DMS114 treated with DMSO at 0.1 percent for 48 hours (cell line): ENCODE measurements at regions not wholly inside any gene's neighbourhood (a gene's known extent, or its start where the extent isn't known, plus 50 kb on each side); places are given as distances from the start of the nearest gene placed in this dataset.
"Not testable (repeated sequence)": the region's sequence is repeated elsewhere in the genome, so short reads cannot be mapped to it uniquely, and the experiment has no call there.

Experiments
- DNase-seq: peaks from one replicate; lab custom pipeline; 2025; ENCODE audit not compliant: unreplicated experiment; lab: John Stamatoyannopoulos, UW

DNA sequence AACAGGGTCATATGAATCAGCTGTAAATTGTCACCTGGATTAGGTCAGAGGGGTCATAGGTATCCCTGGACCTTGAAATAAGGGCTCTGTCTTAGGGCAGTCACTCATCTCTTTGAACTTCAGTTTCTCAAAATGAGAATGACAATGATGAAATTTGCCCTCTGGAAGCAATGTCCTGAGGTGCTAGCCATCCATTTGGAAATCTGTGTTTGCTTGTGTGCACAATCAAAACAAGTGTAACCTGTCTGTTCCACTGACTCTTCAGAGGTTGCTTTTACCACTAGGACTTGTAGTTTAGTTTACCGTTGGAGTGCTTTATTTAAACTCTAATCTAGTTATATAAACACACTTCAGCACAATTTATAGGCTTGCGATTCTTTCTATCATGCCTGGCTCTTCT, 297.3 kb downstream of the CCDC74A start:
- not testable (repeated sequence) for DNase-seq

DNA sequence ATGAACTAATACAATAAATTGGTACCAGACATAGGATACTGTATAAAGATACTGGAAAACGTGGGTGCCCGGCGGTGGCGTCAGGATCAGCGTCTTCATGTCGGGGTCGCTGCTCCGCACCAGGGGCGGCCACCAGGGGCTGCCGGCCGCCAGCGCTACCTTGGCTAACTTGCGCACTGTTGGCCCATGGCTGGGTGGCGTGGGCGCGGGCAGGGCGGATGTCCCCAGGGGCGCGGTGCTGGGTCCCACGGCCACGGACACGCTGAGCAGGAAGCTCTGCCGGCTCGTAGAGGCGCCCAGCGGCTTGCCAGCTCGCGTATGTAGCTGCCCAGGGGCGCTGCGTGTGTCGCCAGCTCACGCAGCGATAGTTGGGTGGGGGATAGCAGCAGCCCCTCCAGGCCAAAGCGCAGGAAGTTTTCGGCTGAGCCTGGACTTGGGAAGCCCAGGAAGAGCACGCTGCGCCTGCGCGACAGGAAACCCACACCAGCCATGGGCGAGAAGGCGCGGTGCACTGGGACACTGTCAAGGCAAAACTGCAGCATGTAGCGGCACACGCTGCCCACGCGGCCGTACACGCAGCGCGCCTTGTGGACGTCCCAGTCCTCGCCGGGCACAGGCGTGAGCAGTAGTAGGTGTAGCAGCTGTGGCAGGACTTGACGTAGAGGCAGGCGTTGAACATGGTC, 299.9 kb downstream of the CCDC74A start:
- DNase-seq, result no peak

DNA sequence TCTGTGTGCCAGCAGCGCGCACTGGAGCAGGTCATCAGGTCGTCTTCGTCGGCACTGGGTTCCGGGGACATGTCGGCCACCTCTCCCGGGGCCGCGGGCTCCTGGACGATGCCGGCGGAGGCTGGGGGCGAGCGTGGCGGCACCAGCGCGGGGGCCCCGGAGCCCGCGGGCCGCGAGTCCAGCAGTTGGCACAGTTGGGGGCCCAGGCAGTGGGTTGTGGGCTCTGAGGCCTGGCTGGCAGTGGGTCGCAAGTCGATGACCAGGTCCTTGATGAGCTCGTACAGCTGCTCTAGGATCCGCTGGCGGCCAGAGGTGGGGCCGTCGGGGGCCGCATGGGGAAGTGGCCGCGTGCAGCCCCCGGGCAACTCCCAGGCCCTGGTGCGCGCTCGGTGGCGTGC, 300.5 kb downstream of the CCDC74A start:
- no peak for DNase-seq

DNA sequence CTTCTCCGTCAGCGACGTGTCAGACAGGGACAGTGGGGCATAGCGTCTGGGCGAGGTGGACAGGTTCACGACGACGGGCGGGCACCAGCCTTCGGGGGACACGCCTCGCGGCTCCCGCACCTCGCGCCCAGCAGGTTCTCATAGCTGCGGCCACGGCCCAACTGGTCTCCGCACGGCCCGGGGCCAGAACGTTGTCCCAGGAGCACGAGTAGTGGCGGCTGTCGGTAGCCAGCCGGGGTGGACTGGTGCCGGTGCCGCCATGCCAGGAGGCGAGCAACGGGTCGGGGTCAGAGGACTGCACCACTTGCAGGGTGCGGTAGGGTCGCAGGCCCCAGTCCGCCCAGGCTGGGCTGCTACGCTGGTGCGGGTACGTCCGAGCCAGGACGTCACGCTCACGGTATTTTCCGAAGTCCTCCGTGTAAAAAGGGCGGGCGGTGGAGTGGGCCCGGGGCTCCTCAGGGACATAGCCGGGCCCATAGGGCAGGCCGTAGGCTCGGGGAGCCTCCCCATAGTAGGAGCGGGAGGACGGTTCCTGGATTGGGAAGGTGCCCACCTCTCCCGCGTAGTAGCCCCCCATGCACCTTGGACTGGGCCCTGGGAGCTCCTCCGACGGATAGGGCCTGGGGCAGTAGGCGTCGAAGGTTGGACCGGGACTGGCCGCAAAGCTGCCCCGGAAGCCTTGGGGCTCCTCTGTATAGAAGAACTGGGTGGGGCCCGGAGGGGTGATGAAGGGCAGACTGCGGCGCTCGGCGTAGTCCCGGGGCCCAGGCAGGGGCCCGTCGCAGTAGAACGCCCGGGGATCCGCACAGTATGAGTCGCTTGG, 301.2 kb downstream of the CCDC74A start:
- not testable (repeated sequence) for DNase-seq

DNA sequence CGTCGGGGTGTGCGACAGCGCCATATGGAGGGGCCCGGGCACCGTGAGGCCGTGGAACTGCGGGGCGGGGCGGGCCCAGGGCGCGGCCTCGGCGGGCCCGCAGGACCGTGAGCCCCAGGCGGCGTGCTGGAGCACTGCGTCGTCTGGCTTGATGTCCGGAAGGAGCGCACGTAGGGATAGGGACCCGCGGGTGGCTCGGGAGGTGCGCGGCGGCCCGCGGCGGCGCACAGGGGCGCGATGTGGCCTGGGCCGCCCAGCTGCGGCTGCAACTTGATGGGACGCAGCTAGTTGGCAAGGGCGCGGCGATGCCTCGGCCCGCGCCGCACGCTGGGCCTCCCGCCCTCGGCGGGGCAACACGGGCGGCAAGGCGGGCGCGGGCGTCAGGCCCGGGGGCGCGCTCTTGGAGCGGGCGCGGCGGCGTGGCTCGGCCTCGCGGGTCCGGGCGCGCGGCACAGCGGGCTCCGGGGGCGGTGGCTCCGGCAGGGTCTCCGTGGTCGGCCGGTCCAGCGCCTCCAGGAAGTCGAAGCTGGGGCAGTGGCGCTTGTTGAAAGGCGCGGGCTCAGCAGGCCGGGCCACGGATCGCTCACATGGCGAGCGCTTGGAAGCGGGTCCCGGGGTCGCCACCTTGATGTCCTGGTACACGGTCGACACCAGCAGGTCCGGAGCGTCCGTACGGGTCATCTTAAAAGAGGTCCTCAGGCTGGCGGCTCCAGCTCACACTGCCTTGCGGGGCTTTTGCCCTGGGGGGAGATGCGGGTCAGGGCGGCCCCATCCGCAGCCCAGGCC, 302.0 kb downstream of the CCDC74A start:
- DNase-seq, result not testable (repeated sequence)

DNA sequence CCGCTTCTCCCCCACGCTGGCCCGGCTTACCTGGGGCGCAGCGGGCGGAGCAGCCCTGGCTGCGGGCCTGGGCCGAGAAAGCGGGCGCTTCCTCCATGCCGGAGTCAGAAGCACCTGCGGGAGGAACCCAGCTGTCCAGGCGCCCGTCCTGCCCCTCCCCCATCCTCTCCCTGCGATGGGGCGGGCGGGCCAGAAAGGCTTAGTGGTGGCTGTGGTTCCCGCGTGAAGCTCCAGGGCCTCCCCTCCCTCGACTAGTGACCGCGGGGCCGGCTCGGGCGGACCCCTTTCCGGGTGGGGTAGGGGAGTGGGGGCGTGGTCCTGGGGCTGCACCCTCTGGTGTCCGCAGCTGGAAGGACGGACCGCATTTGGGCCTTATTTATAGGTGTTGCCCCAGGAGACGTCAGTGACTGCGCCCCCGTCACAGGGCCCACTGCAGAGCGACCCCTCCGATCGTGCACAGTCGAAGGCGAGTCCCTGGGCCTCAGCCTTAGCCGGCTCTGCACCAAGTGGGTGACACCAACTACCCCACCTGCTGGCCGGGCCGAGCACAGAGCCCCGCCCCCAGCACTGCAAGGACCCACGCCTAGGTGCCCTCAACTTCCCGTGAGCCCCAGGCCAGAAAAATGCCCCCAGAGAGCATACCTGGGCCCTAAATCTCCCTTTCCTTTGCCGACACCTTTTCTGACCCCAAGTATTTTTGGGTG, 302.7 kb downstream of the CCDC74A start:
- DNase-seq, result not testable (repeated sequence)

DNA sequence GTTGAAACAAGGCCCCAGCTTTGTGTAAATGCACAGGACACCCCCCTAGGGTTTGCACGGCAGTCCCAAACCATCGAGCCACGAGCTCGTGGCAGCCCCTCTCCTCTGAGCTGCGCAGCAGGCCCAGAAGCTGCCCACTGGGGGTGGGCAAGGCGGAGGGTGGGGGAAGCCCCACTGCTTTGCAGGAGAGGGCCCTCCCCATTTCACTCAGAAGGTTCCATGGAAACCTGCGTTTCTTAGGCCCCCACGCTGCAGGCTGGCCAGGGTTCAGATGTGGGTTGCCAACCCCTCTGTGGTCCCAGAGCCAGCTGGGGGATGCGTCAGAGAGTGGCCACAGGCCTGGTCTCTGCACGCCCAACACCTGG, 303.2 kb downstream of the CCDC74A start:
- not testable (repeated sequence) for DNase-seq

DNA sequence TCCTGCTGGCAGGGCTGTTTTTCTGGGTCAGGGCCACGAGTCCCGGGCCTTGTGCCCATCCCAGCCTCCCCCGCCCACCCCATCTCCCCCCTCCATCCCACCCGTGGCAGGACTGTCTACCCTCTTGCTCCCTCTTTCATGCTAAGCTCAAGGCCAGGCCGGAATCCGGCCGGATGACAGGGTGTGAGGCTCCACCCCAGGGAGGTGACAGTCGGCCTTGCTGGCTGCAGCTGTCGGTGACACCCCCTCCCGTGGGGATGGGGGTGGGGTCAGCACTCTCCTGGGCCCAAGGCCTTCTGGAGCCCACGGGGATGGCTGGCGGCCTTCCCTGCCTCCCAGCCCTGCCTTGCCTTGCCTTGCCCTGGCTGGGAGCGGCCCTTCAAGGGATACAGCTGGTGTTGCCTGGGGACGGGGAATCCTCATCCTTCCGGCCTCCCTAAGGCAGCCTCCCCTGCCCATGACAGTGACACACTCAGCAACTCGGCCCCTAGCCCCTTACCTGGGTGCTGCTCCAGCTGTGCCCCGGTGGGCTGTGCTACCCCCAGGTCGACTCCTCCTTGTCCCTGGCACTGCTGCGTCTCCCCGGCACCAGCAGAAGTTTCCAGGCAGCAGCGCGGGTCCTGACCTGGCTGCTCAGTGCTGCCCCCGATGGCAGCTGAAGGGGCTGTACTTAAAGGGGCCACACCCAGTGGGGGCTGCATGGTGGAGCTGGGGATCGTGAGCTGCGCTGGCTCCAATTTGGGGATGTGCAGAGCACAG, 303.9 kb downstream of the CCDC74A start:
- not testable (repeated sequence) for DNase-seq

DNA sequence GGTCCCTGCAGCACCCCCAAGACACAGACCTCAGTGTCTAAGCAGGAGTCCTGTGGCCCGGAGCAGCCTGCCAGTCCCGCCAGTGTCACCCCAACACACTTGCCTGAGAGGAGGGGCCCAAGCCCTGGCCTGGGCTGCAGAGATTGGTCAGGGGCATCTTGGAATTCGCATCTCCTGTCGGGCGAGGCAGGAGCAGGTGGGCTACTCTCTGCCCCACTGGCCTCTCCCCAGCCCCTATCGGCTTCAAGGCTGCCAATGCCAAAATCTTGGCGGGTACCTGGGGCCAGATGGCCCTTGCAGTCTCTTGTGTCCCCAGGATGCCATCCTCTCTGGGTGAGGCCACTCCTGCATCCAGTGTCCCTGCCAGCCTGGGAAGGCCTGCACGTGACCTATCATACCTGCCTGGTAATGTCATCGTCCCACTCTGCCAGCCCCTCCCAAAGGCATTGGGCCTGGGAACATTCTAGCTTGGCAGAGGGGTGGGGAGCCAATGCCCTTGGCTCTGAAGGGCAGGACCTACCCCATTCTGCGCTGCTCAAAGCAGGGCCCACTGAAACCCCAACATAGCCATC, 304.6 kb downstream of the CCDC74A start:
- not testable (repeated sequence) for DNase-seq

DNA sequence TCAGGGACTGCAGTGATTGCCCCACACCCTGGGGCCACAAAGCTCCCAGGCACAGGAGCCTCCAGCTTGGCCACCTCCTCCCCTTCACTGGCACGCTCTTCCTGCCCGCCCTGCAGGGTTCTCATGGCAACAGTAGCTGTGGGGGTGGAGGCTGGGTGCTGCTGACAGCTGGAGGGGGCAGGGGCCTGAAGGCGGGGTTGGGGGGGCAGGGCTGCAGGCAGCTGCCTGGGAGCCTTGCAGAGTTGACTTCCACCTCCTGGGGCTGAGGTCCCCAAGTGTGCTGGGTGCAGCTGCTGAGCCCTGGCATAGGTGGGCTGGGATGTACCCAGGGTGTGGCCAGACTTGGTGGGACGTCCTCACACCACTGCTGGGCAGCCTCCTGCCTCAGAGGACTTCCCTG, 305.2 kb downstream of the CCDC74A start:
- not testable (repeated sequence) for DNase-seq

DNA sequence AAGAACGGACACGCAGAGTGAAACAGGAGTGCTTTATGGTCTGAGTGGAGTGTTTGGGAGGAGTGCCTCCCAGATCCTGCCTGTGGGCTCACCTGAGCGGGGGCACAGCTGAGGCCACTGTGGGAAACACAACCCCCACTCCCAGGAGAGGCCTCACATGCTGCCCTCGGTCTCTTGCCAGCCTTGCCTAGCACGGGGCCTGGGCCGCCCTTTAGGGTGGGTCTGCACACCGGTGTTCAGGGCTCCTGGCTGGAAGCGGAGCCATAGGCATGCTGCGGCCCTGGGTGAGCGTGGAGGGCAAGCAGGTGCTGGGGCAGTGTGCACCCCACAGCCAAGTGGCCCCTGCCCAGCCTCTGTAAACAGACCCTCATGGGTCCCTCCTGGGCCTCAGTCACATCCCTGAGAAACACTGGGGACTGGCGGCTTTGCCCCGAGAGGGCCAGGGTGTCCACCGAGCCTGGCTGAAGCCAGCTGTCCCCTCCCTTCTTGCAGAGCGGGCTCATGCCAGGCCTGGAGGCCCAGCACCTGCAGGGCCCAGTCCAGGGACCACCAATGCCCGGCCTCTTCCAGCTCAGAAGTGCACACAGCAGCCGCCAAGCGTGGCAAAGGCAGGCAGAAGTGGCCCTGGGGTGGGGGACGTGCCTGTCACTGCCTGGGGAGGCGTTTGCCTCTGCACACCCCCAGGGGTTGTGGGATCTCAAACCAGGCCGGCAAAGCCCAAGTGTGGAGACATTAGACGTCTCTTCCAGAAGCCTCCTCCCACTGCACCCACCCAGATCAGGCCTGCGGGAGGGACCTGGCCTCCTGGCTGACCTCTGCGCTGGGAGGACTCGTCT, 305.9 kb downstream of the CCDC74A start:
- DNase-seq, result not testable (repeated sequence)

DNA sequence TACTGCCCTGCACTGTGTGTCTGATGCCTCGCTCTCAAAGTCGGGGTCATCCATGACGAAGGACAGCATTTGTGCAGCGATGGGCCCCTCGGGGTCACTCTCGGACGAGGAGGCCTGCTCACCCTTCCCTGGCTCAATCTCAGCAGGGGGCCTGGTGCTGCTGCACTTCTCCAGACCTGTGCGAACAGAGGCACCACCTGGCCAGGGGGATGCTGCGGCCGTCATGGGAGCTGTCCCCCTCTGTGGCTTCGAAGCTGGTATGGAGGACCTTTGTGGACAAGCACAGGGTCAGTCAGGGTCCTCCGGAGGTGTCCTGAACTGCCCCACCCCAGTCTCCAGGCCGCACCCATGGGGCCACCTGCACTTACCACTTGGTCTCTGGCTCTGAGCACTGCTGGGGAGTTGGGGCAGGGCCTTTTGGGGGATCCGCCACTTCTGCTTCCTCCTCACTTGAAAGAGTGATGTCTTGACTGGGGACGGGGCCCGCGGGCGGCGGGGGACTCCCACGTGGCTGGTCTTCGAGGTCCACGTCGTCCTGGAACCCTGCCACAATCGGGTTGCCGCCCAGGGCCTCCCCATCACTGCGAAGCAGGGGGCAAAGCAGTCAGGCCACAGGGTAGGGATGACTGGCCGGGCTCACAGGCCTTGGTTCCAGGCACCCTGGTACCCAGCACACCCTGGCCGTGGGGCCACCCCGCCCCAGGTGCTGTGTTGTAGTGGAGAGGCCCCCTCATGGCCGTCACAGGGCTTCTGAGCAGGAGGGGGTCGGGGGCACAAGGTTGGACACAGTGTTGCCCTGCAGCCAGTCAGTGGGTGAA, 306.7 kb downstream of the CCDC74A start:
- not testable (repeated sequence) for DNase-seq

DNA sequence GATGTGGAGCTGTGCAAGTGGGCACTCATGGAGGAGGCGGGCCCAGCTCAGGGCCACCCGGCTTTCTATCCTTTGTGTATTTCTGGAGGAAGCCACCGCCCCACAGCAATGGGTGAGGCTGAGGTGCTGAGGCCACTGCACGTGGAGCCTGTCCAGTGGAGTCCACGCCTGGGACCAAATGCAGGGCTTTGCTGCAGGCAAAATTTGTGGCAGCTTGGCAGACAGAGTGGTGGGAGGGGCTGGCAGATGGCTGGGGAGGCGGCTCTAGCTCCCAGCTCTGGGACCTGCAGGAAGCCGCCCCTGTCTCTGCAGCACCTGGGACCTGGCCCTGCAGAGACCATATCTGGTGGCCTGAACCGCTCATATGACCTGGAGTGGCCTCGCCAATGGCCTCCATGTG, 307.3 kb downstream of the CCDC74A start:
- DNase-seq, result not testable (repeated sequence)

DNA sequence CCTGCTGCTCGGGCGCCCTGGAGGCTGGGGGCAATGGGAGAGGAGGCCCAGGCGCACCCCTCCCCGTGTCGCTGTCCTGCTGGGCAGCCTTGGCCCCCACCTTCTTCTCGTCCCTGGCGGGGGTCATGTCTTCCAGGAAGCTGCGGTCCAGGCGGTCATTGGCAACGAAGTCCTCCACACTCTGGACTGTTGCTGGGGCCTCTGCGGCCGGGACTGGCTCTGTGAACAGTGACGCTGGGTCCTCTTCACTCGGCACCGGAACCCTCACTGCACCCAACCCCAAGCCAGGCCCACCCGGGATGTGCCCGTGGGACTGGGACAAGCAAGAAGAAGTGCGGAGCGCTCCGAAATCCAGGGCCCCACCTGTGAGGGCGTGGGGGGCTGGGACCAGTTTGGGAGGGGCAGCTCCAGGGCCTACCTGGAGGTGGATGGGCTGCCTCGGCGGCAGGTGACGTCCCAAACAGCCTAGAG, 308.0 kb downstream of the CCDC74A start:
- DNase-seq, result no peak

DNA sequence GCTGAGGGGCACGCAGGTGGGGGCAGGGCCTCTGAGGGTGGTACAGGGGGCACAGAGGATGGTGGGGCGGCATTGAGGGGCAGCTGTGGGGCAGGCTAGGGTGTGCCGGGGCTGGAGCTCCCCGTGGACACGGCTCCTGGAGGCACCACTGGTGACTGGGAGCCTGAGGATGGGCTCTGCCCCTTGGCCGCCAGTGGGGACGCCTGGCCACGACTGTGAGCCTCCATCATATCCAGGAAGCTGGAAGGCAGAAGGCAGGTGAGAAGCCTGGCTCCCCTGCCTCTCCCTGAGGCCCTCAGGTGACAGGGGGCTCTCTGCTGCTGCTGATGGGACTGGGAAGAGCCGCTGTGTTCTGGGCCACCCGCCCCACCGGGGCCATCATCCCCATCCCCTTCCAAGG, 308.4 kb downstream of the CCDC74A start:
- DNase-seq, result not testable (repeated sequence)

DNA sequence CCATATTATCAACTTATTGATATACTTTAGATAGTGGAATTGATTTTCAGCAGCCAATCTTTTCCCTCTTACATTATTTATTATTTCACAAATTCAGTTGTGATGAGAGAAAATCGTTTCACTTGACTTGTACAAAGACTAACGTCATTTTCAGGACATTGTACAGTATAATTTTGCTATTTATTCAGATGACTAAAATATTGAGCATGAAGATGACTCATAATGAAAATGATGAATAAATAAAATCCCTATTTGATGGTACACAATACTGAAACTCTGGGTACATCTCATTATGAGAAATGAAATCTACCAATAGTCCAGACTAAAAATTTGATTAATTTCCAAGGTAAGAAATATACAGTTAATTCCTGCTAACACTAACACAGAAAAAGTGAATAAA, 316.4 kb downstream of the CCDC74A start:
- not testable (repeated sequence) for DNase-seq

DNA sequence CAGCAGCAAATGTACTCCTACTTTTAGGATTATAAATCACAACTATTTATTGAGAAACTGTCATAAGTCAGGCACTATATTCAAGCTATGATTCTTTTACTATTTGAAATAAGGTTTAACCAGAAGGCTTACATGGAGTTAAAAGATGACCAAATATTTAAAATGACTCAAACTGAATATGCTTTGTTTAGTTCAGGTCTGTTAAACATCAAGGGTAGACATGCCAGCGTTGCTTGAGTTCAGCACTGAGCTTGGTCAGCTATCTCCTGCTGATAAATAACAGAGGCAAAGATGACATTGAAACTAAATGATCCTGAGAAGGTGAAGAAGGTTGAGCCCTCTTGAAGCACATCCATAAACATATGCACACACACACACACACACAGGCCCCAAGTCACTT, 305.6 kb downstream of the ANKRD30BL start:
- not testable (repeated sequence) for DNase-seq

DNA sequence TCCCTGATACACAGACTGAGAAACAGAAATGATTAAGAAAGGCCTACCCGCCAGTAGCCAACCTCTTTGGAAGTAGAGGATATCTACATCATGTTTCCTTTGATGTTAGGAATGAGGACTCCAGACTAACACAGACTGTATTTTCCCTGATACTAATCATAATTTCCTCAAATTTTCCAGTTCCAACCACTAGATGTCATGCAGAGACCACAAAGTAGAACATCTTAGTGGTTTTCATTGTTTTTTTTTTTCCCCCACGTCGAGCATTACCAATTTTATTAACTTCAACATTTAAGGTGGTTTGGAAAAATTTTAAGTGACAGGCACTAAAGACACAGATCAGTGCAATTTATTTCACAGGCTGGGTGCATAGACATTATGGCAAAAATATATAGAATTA, 303.6 kb downstream of the ANKRD30BL start:
- DNase-seq, result peak; percentile 2
